ENCODE measurements at regions not wholly inside any gene's neighbourhood (a gene's known extent, or its start where the extent isn't known, plus 50 kb on each side); places are given as distances from the start of the nearest gene placed in this dataset.

DNA sequence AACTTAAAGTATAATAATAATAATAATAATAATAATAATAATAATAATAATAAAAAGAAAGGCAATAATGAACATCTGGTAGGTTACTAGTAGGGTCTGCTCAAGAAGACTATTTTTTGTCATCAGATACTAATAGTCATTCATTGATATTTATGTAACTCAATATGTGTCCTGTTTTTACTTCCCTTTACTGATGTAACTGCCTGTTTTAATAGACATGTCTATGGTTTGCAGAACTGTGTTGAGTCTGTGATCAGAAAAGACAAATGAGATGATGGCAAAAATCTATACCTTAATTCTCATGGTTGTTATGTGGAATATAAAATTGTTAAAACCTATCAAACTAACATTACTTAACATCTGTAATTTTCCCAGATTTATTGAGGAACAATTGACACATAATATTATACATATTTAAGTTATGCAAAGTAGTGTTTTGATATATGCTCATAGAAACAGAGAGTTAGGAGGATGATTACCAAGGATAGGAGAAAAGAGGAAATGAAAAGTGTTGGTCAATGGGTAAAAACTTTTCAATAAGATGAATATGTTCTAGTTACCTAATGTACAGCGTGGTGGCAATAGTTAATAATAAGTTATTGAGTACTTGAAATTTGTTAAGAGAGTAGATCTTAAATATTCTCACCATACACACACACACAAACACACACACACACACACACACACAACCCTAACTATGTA lies 699.4 kb downstream of the ZPLD1 start:
- intact Hi-C loops (cut with DNase I) = no loop called here

DNA sequence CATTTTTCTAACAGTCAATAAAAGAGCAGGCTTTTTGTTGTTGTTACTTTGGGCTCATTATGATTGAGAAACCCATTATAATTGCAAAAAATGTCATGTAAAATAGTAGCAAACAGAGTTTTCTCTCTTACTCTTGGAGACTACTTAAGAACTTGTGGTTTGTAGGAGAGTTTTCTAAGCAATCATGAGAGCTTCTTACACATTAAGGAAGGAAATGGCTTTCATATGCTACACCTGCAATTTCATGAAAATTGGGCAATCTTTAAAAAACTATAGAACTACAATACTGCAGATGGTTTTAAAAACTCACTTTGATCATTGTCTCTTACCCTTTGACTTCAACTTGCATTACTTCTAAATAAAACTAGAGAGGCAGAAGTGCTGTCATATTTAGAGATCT lies 701.8 kb downstream of the ZPLD1 start:
- no peaks in the 10 kb centered on the region for H3K9me3 ChIP-seq
- no peaks in the 10 kb centered on the region for H3K36me3 ChIP-seq
- intact Hi-C loops (cut with DNase I) = no loop called here
- TF ChIP-seq CTCF (IDR thresholded peaks at IDR 0.05) = no peak
- H3K4me1 ChIP-seq = no peaks in the 10 kb centered on the region
- H3K4me3 ChIP-seq = no peak overlapping the region
- DNase-seq (ENCODE audit: low spot score in 2 of 2) = no peak
- no peaks in the 10 kb centered on the region for H3K27me3 ChIP-seq
- H3K27ac ChIP-seq = no peak overlapping the region

More for the DNA sequence above, 699.4 kb downstream of the ZPLD1 start:
- no peak for DNase-seq (ENCODE audit: low spot score in 2 of 2)
- TF ChIP-seq CTCF (IDR thresholded peaks at IDR 0.05) = no peak
- Histone ChIP-seq H3K9me3 (no peaks in the 10 kb centered on the region), H3K27me3 (no peaks in the 10 kb centered on the region), H3K4me3 (no peak overlapping the region), H3K27ac (no peak overlapping the region), H3K36me3 (no peaks in the 10 kb centered on the region), H3K4me1 (no peaks in the 10 kb centered on the region)

DNA sequence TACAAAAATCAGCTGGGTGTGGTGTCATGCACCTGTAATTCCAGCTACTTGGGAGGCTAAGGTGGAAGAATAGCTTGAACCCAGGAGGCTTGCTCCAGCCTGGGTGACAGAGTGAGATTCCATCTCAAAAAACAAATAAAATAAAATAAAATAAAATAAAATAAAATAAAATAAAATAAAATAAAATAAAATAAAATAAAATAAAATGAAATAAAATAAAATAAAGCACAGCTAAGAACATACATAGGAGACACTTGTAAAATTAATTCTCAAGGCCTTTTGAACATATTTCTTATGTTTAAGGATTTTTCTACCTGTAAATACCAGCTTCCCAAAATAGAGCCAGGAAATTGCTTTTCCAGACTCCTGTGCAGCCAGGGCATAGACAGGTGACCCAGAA lies 703.0 kb downstream of the ZPLD1 start:
- Histone ChIP-seq H3K36me3 (no peaks in the 10 kb centered on the region), H3K4me1 (no peaks in the 10 kb centered on the region), H3K27me3 (no peaks in the 10 kb centered on the region), H3K27ac (no peak overlapping the region), H3K4me3 (no peak overlapping the region), H3K9me3 (no peaks in the 10 kb centered on the region)
- TF ChIP-seq CTCF (IDR thresholded peaks at IDR 0.05) = no peak
- no peak for DNase-seq (ENCODE audit: low spot score in 2 of 2)
- intact Hi-C loops (cut with DNase I) = no loop called here

- H3K9me3 ChIP-seq = no peaks in the 10 kb centered on the region
- intact Hi-C loops (cut with DNase I) = no loop called here
- no peak overlapping the region for H3K27ac ChIP-seq
- no peaks in the 10 kb centered on the region for H3K4me1 ChIP-seq
- H3K36me3 ChIP-seq = no peaks in the 10 kb centered on the region
- no peak for DNase-seq (ENCODE audit: low spot score in 2 of 2)
- TF ChIP-seq CTCF (IDR thresholded peaks at IDR 0.05) = no peak
- no peak overlapping the region for H3K4me3 ChIP-seq
- no peaks in the 10 kb centered on the region for H3K27me3 ChIP-seq
Observed at GRCh38 chr3:103158183-103158582, 723.4 kb downstream of the ZPLD1 start.

DNA sequence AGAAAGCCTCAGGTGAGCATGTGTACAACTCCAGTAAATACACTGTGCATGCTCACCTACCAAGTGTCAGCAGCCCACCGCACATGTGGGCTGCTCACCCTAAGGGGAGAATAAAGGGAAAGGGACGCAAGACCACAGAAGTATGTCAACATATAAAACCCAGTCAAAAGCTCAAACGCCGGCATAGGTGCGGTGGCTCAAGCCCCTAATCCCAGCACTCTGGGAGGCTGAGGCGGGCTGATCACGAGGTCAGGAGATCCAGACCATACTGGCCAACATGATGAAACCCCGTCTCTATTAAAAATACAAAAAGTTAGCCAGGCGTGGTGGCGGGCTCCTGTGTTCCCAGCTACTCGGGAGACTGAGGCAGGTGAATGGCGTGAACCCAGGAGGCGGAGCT lies 732.1 kb downstream of the ZPLD1 start:
- no peak overlapping the region for H3K4me3 ChIP-seq
- H3K4me1 ChIP-seq = no peaks in the 10 kb centered on the region
- no peaks in the 10 kb centered on the region for H3K36me3 ChIP-seq
- no peaks in the 10 kb centered on the region for H3K27me3 ChIP-seq
- no peak for DNase-seq (ENCODE audit: low spot score in 2 of 2)
- no peak overlapping the region for H3K27ac ChIP-seq
- peaks cover 0 to 2% of the 10 kb centered on the region in 2 donors for H3K9me3 ChIP-seq
- no peak for TF ChIP-seq CTCF (IDR thresholded peaks at IDR 0.05)
- intact Hi-C loops (cut with DNase I) = no loop called here

- Histone ChIP-seq H3K36me3 (no peaks in the 10 kb centered on the region), H3K4me3 (no peak overlapping the region), H3K4me1 (no peaks in the 10 kb centered on the region), H3K27ac (no peak overlapping the region), H3K27me3 (no peaks in the 10 kb centered on the region), H3K9me3 (peaks cover 0 to 2% of the 10 kb centered on the region in 2 donors)
- TF ChIP-seq CTCF (IDR thresholded peaks at IDR 0.05) = no peak
- no peak for DNase-seq (ENCODE audit: low spot score in 2 of 2)
- intact Hi-C loops (cut with DNase I) = no loop called here
Observed at GRCh38 chr3:103167850-103168249, 733.0 kb downstream of the ZPLD1 start.

Measured in ascending aorta (tissue), 2 donors.